Tibial artery (tissue), 4 donors: ENCODE measurements at regions not wholly inside any gene's neighbourhood (a gene's known extent, or its start where the extent isn't known, plus 50 kb on each side); places are given as distances from the start of the nearest gene placed in this dataset.

ENCODE experiments used
- DNase-seq, 2 donors: peaks; one replicate each; pipeline ENCODE4 v3.0.0-alpha.2; 2019
- H3K27ac ChIP-seq, 2 donors: fragments of 200-600 bp; sonication (generic) in 1 of 2; 1 replicate in 1 of 2; 2 replicates in 1 of 2; pipeline ENCODE4 v1.5.1; 2018 to 2019; ENCODE audit warnings: mild to moderate bottlenecking in 1 of 2
- H3K27me3 ChIP-seq, 2 donors: fragments of 200-600 bp; sonication (generic) in 1 of 2; one replicate each; pipeline versions ENCODE4 v1.5.1 to v1.6.0; 2016 to 2019
- H3K36me3 ChIP-seq, 3 donors: fragments of 200-600 bp; sonication (generic) in 2 of 3; one replicate each; pipeline ENCODE4 v1.5.1; 2016 to 2019; ENCODE audit warnings: mild to moderate bottlenecking in 2 of 3
- H3K4me1 ChIP-seq, 4 donors: fragments of 200-600 bp; sonication (generic) in 2 of 4; 1 replicate in 3 of 4; 2 replicates in 1 of 4; pipeline ENCODE4 v1.5.1; 2016 to 2019
- H3K4me3 ChIP-seq, 2 donors: fragments of 200-600 bp; sonication (generic) in 1 of 2; 1 replicate in 1 of 2; 2 replicates in 1 of 2; pipeline ENCODE4 v1.5.1; 2018 to 2019; ENCODE audit warnings: mild to moderate bottlenecking in 2 of 2
- H3K9me3 ChIP-seq, 3 donors: fragments of 200-600 bp; sonication (generic) in 1 of 3; one replicate each; pipeline ENCODE4 v1.5.1; 2016 to 2019
- CTCF ChIP-seq, 2 experiments: fragments of 200-600 bp in 1 of 2; fragments of 450-650 bp in 1 of 2; IDR thresholded peaks; one replicate each; pipeline ENCODE4 v1.5.1; 2017 to 2019; ENCODE audit warnings: antibody characterized with exemption in 2 of 2, mild to moderate bottlenecking in 1 of 2, moderate library complexity in 1 of 2
- intact Hi-C: fragments of 100-400 bp; cut with DNase I; formaldehyde crosslinking; loops from one replicate; pipeline ENCODE4 v1.15.0; 2023; ENCODE audit warnings: low total_unique reads

DNA sequence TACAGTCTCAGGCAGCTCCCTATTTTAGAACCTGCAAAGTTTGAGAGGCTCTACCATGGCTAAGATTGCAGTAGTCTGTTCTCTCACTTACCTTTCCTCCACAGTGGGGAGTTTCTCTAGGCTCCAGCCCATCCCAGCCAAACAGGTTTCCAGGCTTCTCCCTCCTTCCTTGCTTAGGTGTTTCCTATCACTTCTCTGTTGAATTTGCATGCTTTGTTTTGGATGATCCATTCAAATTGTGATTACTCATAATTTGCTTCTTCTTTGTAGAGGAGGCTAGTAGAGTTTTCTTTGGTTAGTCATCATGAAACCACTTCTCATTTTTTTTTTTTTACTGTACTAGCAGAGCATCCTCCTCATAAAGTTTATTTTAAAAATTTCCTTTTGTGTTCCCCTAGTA is 1242.2 kb upstream of the MIR17HG start:
- H3K4me3 ChIP-seq, result no peak overlapping the region
- DNase-seq, result no peak
- no peaks in the 10 kb centered on the region for H3K4me1 ChIP-seq
- no peaks in the 10 kb centered on the region for H3K27me3 ChIP-seq
- H3K9me3 ChIP-seq, result no peaks in the 10 kb centered on the region
- no peaks in the 10 kb centered on the region for H3K36me3 ChIP-seq
- TF ChIP-seq CTCF (IDR thresholded peaks at IDR 0.05), result no peak
- H3K27ac ChIP-seq, result no peak overlapping the region
- intact Hi-C loops, result no loop called here

DNA sequence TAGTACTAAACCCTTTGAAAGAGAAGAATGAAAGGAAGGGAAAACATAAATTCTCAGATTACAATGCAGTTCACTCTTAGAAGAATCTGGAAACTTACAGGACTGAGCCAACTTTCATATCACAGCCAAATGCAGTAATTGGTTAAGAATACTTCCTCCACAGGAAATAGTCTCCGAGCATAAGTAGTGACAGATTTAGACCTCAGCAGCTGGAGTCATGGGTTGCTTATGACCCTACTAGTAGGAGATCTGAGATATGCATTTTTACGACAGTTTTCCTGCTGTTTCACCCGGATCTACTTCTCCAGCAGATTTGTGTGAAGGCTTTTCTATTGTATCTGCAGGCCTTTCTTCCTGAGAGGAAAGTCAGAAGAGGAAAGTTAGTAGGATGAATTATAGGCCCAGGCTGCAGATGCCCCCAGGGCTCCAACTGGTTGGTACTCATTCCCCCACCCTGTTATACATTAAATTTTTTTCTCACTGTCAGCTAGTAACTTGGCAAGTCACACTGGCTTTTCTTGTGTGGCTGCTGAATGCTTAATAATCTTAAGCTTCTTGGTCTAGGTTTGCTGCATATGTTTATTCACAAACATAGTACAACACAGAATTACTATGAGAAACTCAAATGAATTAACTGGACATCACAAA is 1241.5 kb upstream of the MIR17HG start:
- no peaks in the 10 kb centered on the region for H3K36me3 ChIP-seq
- H3K4me1 ChIP-seq, result no peaks in the 10 kb centered on the region
- H3K27ac ChIP-seq, result no peak overlapping the region
- no peaks in the 10 kb centered on the region for H3K27me3 ChIP-seq
- H3K4me3 ChIP-seq, result no peak overlapping the region
- no peak for TF ChIP-seq CTCF (IDR thresholded peaks at IDR 0.05)
- H3K9me3 ChIP-seq, result no peaks in the 10 kb centered on the region
- DNase-seq, result no peak
- intact Hi-C loops, result no loop called here

DNA sequence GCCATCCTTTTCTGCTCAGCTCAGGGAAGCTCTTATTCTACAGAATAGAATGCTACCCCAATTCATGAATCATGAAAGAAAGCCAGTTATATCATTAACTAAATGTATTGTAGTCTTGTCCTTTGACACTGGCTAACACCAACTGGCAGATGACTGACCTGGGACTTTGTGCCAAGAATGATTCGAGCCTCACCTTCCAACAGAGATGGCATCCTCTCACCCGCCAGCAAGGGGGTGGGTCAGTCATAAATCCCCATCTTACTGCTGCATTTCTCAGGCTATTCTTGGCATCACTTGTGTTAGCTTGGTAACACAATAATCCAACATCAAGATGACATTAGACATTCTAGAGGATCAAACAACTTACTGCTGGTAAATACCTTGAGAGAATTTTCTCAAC is 1239.8 kb upstream of the MIR17HG start:
- Histone ChIP-seq H3K4me3 (no peak overlapping the region), H3K4me1 (no peaks in the 10 kb centered on the region), H3K27ac (no peak overlapping the region), H3K9me3 (no peaks in the 10 kb centered on the region), H3K36me3 (no peaks in the 10 kb centered on the region), H3K27me3 (no peaks in the 10 kb centered on the region)
- no peak for DNase-seq
- no peak for TF ChIP-seq CTCF (IDR thresholded peaks at IDR 0.05)
- intact Hi-C loops, result no loop called here

- intact Hi-C loops, result no loop called here
- Histone ChIP-seq H3K36me3 (no peaks in the 10 kb centered on the region), H3K9me3 (no peaks in the 10 kb centered on the region), H3K4me3 (no peak overlapping the region), H3K27ac (no peak overlapping the region), H3K27me3 (no peaks in the 10 kb centered on the region), H3K4me1 (no peaks in the 10 kb centered on the region)
- no peak for TF ChIP-seq CTCF (IDR thresholded peaks at IDR 0.05)
- no peak for DNase-seq
These were observed 1238.9 kb upstream of the MIR17HG start for GRCh38 chr13:90108547-90108946.

- Histone ChIP-seq H3K9me3 (no peaks in the 10 kb centered on the region), H3K27me3 (no peaks in the 10 kb centered on the region), H3K4me1 (no peaks in the 10 kb centered on the region), H3K4me3 (no peak overlapping the region), H3K36me3 (no peaks in the 10 kb centered on the region), H3K27ac (no peak overlapping the region)
- intact Hi-C loops, result no loop called here
- DNase-seq, result no peak
- no peak for TF ChIP-seq CTCF (IDR thresholded peaks at IDR 0.05)
These were observed 1231.4 kb upstream of the MIR17HG start for GRCh38 chr13:90116121-90116520.
